ENCODE measurements at regions not wholly inside any gene's neighbourhood (a gene's known extent, or its start where the extent isn't known, plus 50 kb on each side); places are given as distances from the start of the nearest gene placed in this dataset.

- H3K36me3 ChIP-seq, result no peaks in the 10 kb centered on the region
- H3K4me3 ChIP-seq, result no peak overlapping the region
- peaks cover 0 to 14% (median 1%) of the 10 kb centered on the region in 4 donors for H3K4me1 ChIP-seq
- H3K9me3 ChIP-seq, result no peaks in the 10 kb centered on the region
- no peaks in the 10 kb centered on the region for H3K27me3 ChIP-seq
- no peak overlapping the region for H3K27ac ChIP-seq
- TF ChIP-seq, protein P1, sequence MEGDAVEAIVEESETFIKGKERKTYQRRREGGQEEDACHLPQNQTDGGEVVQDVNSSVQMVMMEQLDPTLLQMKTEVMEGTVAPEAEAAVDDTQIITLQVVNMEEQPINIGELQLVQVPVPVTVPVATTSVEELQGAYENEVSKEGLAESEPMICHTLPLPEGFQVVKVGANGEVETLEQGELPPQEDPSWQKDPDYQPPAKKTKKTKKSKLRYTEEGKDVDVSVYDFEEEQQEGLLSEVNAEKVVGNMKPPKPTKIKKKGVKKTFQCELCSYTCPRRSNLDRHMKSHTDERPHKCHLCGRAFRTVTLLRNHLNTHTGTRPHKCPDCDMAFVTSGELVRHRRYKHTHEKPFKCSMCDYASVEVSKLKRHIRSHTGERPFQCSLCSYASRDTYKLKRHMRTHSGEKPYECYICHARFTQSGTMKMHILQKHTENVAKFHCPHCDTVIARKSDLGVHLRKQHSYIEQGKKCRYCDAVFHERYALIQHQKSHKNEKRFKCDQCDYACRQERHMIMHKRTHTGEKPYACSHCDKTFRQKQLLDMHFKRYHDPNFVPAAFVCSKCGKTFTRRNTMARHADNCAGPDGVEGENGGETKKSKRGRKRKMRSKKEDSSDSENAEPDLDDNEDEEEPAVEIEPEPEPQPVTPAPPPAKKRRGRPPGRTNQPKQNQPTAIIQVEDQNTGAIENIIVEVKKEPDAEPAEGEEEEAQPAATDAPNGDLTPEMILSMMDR (IDR thresholded peaks at IDR 0.05), result no peak
- intact Hi-C loops (cut with DNase I; ENCODE audit: low total_unique reads), result no loop called here
- DNase-seq, result no peak
These were observed 289.9 kb upstream of the ACTBL2 start for GRCh38 chr5:57772512-57772911.

DNA sequence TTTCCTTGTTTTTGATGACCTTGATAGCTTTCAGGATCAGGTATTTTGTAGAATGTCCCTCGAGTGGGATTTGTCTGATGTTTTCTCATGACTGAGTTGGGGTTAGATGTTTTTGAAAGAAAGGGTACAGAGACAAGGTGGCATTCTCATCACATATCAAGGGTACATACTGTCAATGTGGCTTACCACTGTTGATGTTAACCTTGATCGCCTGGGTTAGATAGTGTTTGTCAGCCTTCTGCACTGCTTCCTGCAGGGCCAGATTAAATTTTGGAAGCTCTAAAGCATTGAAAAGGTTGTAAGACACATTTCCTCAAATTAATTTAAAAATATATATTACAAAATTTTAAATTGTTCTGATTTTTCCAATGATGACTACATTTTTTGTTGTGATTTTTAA is 287.4 kb upstream of the ACTBL2 start:
- intact Hi-C loops (cut with DNase I; ENCODE audit: low total_unique reads), result no loop called here

GRCh38 chr5:57768745-57769144 is 286.1 kb upstream of the ACTBL2 start:
- no peaks in the 10 kb centered on the region for H3K36me3 ChIP-seq
- no peak overlapping the region for H3K27ac ChIP-seq
- intact Hi-C loops (cut with DNase I; ENCODE audit: low total_unique reads), result no loop called here
- H3K9me3 ChIP-seq, result no peaks in the 10 kb centered on the region
- H3K4me3 ChIP-seq, result no peak overlapping the region
- H3K27me3 ChIP-seq, result no peaks in the 10 kb centered on the region
- DNase-seq, result no peak
- peaks cover 0 to 14% (median 1%) of the 10 kb centered on the region in 4 donors for H3K4me1 ChIP-seq
- TF ChIP-seq, protein P1 (IDR thresholded peaks at IDR 0.05), result no peak

More for the DNA sequence above, 287.4 kb upstream of the ACTBL2 start:
- Histone ChIP-seq H3K4me1 (peaks cover 0 to 14% (median 1%) of the 10 kb centered on the region in 4 donors), H3K27me3 (no peaks in the 10 kb centered on the region), H3K27ac (no peak overlapping the region), H3K9me3 (no peaks in the 10 kb centered on the region), H3K36me3 (no peaks in the 10 kb centered on the region), H3K4me3 (no peak overlapping the region)
- TF ChIP-seq, protein P1 (IDR thresholded peaks at IDR 0.05), result no peak
- no peak for DNase-seq

DNA sequence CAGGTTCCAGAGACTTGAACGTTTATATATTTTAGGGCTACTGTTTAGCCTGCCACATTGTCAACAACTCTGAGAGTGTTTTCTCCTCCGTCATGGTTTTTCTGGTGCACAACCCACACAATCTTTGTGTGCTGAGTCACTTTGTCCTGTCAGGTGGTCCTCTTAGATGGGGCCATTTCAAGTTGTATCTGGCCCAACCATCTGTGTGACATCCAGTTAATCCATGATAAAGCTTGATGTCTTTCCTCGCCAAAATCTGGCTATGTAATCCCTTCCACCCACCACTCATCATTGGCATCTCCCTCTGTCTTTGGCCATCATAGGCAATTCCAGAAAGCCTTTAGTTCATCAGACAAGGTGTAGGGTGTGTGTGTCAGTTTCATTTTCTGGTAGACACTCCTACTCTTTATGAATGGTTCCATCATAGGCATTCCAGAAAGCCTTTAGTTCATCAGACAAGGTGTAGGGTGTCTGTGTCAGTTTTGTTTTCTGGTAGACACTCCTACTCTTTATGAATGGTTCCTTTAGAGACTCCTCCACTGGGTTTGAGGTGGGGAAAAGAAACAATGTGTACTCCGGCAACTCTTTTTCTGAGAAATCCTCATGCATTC is 282.0 kb upstream of the ACTBL2 start:
- no peaks in the 10 kb centered on the region for H3K36me3 ChIP-seq
- H3K9me3 ChIP-seq, result no peaks in the 10 kb centered on the region
- no peak for DNase-seq
- H3K27me3 ChIP-seq, result no peaks in the 10 kb centered on the region
- no peak overlapping the region for H3K27ac ChIP-seq
- intact Hi-C loops (cut with DNase I; ENCODE audit: low total_unique reads), result no loop called here
- no peak overlapping the region for H3K4me3 ChIP-seq
- TF ChIP-seq, protein P1 (IDR thresholded peaks at IDR 0.05), result no peak
- peaks cover 0 to 14% (median 1%) of the 10 kb centered on the region in 4 donors for H3K4me1 ChIP-seq

GRCh38 chr5:57761513-57761912 is 278.9 kb upstream of the ACTBL2 start:
- intact Hi-C loops (cut with DNase I; ENCODE audit: low total_unique reads), result no loop called here
- no peak overlapping the region for H3K4me3 ChIP-seq
- H3K9me3 ChIP-seq, result no peaks in the 10 kb centered on the region
- no peaks in the 10 kb centered on the region for H3K27me3 ChIP-seq
- H3K4me1 ChIP-seq, result no peaks in the 10 kb centered on the region
- no peak for DNase-seq
- no peak overlapping the region for H3K27ac ChIP-seq
- H3K36me3 ChIP-seq, result no peaks in the 10 kb centered on the region
- TF ChIP-seq, protein P1 (IDR thresholded peaks at IDR 0.05), result no peak

GRCh38 chr5:57754616-57755015 is 272.0 kb upstream of the ACTBL2 start:
- intact Hi-C loops (cut with DNase I; ENCODE audit: low total_unique reads), result no loop called here
- Histone ChIP-seq H3K4me3 (no peak overlapping the region), H3K4me1 (peaks cover 0 to 5% (median 0%) of the 10 kb centered on the region in 4 donors), H3K36me3 (no peaks in the 10 kb centered on the region), H3K27ac (no peak overlapping the region), H3K9me3 (no peaks in the 10 kb centered on the region), H3K27me3 (no peaks in the 10 kb centered on the region)
- no peak for DNase-seq
- TF ChIP-seq, protein P1 (IDR thresholded peaks at IDR 0.05), result no peak

Data from tibial artery (tissue), 4 donors.